ENCODE measurements at regions not wholly inside any gene's neighbourhood (a gene's known extent, or its start where the extent isn't known, plus 50 kb on each side); places are given as distances from the start of the nearest gene placed in this dataset.

GRCh38 chr13:61187471-61187870 lies 228.2 kb downstream of the PCDH20 start:
- Histone ChIP-seq H3K9me3 (ENCODE audit: insufficient read depth in 2 of 2, low read depth in 1 of 2, low read length in 1 of 2) (no peaks in the 10 kb centered on the region), H4K5ac (ENCODE audit: insufficient read length, low read depth, low read length) (no peak overlapping the region), H3K18ac (ENCODE audit: extremely low read depth, low read length) (no peak overlapping the region), H4K20me1 (replicated peaks in 1 of 2; ENCODE audit: control insufficient read depth in 1 of 2, insufficient read depth in 2 of 2, low read length in 2 of 2) (no peaks in the 10 kb centered on the region), H3K56ac (replicated peaks; ENCODE audit: insufficient read length, low read depth, low read length) (no peak overlapping the region), H4K91ac (replicated peaks; ENCODE audit: insufficient read length, low read length) (no peak overlapping the region), H2BK120ac (replicated peaks; ENCODE audit: low read depth, low read length) (no peak overlapping the region), H2AK5ac (ENCODE audit: low read depth, low read length) (no peak overlapping the region), H3K36me3 (ENCODE audit: control insufficient read depth in 2 of 4, insufficient read depth in 4 of 4, low read length in 3 of 4) (no peaks in the 10 kb centered on the region), H4K8ac (ENCODE audit: extremely low read depth, insufficient read depth, low read length) (no peak overlapping the region), H3K79me1 (ENCODE audit: low read depth, low read length) (no peaks in the 10 kb centered on the region), H3K14ac (ENCODE audit: insufficient read length) (no peak overlapping the region), H3K27ac (ENCODE audit: low read depth, low read length) (no peak overlapping the region), H3K4ac (replicated peaks; ENCODE audit: insufficient read length, low read depth, low read length) (no peak overlapping the region), H3K9ac (replicated peaks in 1 of 4; ENCODE audit: extremely low read depth in 1 of 4, low read depth in 3 of 4, low read length in 3 of 4) (no peak overlapping the region), H2AFZ (ENCODE audit: low read length) (no peak overlapping the region), H2BK5ac (ENCODE audit: low read depth, low read length) (no peak overlapping the region), H3K4me1 (replicated peaks in 1 of 4; ENCODE audit: control insufficient read depth in 3 of 4, insufficient read depth in 4 of 4, low read length in 3 of 4) (peaks cover 0 to 14% (median 4%) of the 10 kb centered on the region in 4 experiments; a peak in 4 of 7 replicates), H3K4me3 (ENCODE audit: extremely low read depth in 1 of 4, insufficient read depth in 2 of 4, low read depth in 3 of 4, low read length in 4 of 4) (no peak overlapping the region), H3K27me3 (replicated peaks in 1 of 4; ENCODE audit: control insufficient read depth in 3 of 4, extremely low read depth in 1 of 4, insufficient read depth in 3 of 4, low read length in 3 of 4) (peaks cover 0 to 1% (median 0%) of the 10 kb centered on the region in 4 experiments; a peak in 1 of 7 replicates), H2BK12ac (ENCODE audit: low read depth, low read length) (no peak overlapping the region), H3K23ac (ENCODE audit: insufficient read length) (no peak overlapping the region), H3K4me2 (ENCODE audit: insufficient read depth in 1 of 2, low read depth in 2 of 2, low read length in 2 of 2) (no peak overlapping the region), H2BK15ac (ENCODE audit: low read length) (no peak overlapping the region), H3K23me2 (ENCODE audit: low read depth, low read length) (no peaks in the 10 kb centered on the region), H2BK20ac (ENCODE audit: low read length) (no peak overlapping the region), H3K79me2 (ENCODE audit: control insufficient read depth in 1 of 2, insufficient read depth in 2 of 2, low read length in 2 of 2) (no peaks in the 10 kb centered on the region)
- FAIRE-seq = no peak
- ChIA-PET CTCF (ENCODE audit: partially characterized antibody) (no interaction called here), POLR2A (ENCODE audit: partially characterized antibody) (no interaction called here)
- DNase-seq (ENCODE audit: low read depth in 1 of 2, low spot score in 2 of 2) = no peak
- no peak for TF ChIP-seq CHD1 (IDR thresholded peaks at IDR 0.05; ENCODE audit: low read depth, low read length)
- no peak for TF ChIP-seq CBX5 (IDR thresholded peaks at IDR 0.05; ENCODE audit: low read depth, low read length)
- TF ChIP-seq KDM4A (IDR thresholded peaks at IDR 0.05; ENCODE audit: low read depth, low read length, severe bottlenecking) = no peak
- TF ChIP-seq POU5F1 (IDR thresholded peaks at IDR 0.05; ENCODE audit: low read depth, low read length) = no peak
- no peak for TF ChIP-seq SIRT6 (IDR thresholded peaks at IDR 0.05; ENCODE audit: low read length)
- TF ChIP-seq TBP (IDR thresholded peaks at IDR 0.05; ENCODE audit: low read depth, low read length) = no peak
- no peak for TF ChIP-seq RNF2 (IDR thresholded peaks at IDR 0.05; ENCODE audit: borderline replicate concordance, low read depth, low read length, missing control alignments, poor library complexity, severe bottlenecking)
- TF ChIP-seq PHF8 (conservative IDR thresholded peaks at IDR 0.05; ENCODE audit: low read depth, low read length) = no peak
- TF ChIP-seq JUND (IDR thresholded peaks at IDR 0.05; ENCODE audit: low read length) = no peak
- TF ChIP-seq SAP30 (IDR thresholded peaks at IDR 0.05; ENCODE audit: insufficient read depth, insufficient replicate concordance, low read length) = no peak
- no peak for TF ChIP-seq NANOG (IDR thresholded peaks at IDR 0.05; ENCODE audit: insufficient read depth, low read depth, low read length, poor library complexity, severe bottlenecking)
- TF ChIP-seq KDM5A (IDR thresholded peaks at IDR 0.05; ENCODE audit: low read length) = no peak
- 91% methylated on average over 4 of the region's 4 CpGs; no CpG with 5 or more reads in 1 of the 2 experiments for WGBS, 2 experiments (ENCODE audit: extremely low coverage in 1 of 2, insufficient coverage in 1 of 2, insufficient read length in 1 of 2, insufficient replicate concordance in 2 of 2, low coverage in 1 of 2, low lambda C conversion rate in 2 of 2, missing lambda C conversion rate in 1 of 2)
